Stimulated activated CD4-positive, alpha-beta T cell treated with anti-CD3 and anti-CD28 coated beads, Interleukin-15, amount 100 ng/mL, for 48 hours (primary cell): ENCODE measurements at regions not wholly inside any gene's neighbourhood (a gene's known extent, or its start where the extent isn't known, plus 50 kb on each side); places are given as distances from the start of the nearest gene placed in this dataset.

Experiments
- DNase-seq, 2 donors: peaks; one replicate each; pipeline ENCODE4 v3.0.0-alpha.2; 2020; ENCODE audit warnings: low read depth in 2 of 2

GRCh38 chr2:150706561-150706960, 219.1 kb upstream of the RND3 start:
- no peak for DNase-seq

DNA sequence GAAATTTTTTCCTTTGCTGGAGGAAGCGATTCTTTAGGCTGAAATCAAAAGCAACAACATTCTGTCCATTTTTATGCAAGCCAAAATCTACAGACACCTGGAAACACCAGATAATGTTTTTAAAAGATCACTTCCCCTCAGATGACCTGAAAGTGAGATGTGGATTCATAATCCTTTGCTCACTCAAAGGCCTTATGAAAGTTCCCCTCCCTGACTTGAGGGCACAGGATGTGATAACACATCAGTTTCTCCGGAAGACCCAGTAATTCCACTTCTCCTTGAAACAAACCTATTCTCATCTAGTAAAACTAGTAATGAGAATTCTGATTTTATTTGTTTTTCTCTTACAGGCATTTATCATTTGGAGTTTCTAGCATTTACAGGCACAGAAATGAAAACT, 218.3 kb upstream of the RND3 start:
- no peak for DNase-seq

- DNase-seq = no peak
Observed at GRCh38 chr2:150705357-150705756, 217.9 kb upstream of the RND3 start.

DNA sequence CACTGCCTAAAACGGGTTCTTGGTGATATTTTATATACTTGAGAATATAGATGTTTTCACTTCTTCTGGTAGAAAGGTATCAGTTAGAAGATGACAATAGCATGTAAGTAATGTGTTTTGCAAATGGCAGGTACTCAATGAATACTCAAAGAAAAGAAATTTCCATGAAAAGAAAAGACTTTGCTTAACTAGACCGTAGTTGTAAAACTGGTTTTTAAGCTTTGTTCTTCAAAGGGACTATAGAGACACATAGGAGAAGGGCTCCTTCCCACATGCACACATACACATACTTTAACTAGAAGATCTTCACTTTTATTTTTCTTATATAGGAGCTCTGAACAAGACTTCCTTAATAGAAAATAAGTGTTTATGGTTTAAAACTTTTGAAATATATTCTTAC, 215.3 kb upstream of the RND3 start:
- DNase-seq = no peak

- DNase-seq = no peak
Observed at GRCh38 chr2:150700666-150701580, 213.5 kb upstream of the RND3 start.

- DNase-seq = no peak
Observed at GRCh38 chr2:150699218-150699617, 211.8 kb upstream of the RND3 start.

DNA sequence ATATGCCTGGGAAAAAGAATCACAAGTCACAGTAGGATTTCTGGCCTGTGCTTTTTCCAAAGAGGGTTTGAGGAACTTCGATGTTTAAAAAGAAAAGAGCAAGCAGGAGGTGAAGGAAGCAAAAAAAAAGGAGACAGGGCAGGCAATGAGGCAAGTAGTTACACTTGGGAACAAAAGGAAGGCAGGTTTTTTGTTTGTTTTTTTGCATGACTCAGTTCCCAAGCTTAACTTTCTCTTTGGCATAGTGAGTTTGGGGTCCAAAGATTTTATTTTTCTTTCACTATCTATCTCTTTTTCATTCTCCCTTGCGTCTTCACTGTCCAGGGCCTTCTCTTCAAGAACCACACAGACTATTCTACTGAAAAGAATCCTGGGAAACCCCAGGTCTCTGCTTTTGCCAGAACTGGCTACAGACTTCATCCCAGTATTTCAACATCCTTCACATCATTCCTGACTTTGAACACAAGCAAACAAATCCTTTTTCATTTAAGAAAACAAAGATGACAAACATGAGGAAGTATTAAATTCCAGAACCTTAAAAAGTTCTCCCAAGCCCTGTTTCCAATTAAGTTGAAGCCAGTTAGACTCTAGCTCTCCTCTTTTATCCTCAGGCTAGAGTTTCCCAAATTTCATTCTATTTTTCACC, 210.7 kb upstream of the RND3 start:
- DNase-seq = no peak

DNA sequence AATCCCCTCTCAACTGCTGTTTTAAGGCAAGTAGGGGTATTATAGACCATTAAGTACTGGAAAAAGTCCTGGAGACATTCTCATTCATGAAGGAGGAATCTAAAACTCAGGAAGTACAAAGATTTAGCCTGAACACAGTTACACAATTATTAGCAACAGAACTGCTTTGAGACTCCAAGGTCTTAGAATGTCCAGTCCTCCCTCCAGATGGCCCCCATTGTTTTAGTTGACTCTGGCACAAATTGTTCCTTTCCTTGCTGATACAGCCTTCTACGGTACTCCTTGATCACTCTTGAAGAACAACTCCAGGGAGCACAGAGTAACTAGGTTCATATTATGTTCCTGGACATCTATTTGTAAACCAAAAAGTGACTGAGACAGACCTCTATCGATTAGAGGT, 210.1 kb upstream of the RND3 start:
- DNase-seq = no peak

DNA sequence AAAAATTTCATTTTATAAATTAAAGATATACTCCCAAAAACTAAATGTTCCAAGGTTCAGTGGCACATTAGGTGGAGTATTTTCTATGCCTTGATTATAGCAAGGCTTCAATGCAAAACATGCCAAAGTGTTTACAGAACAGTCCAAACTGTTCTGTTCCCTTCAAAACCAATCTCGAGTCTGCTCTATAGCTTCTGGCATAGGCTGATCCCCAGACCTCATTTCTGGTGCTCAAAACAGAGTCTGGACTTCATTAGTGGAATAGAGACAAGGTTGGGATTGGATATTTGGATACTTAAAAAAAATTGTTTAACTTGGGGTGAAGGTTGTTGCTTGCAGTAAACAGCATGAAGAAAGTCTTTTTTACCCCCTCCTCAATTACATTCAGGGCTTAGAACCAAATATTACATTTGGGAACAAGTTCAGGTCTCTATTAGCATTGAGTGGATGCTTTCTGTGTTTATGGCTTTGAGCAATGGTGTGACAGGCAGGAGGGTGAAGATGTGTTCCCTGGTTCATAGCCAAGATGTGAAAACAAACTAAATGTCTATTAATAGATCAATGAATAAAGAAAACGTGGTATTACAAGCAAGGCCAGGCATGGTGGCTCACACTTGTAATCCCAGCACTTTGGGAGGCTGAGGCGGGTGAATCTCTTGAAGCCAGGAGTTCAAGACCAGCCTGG, 208.1 kb upstream of the RND3 start:
- no peak for DNase-seq

DNA sequence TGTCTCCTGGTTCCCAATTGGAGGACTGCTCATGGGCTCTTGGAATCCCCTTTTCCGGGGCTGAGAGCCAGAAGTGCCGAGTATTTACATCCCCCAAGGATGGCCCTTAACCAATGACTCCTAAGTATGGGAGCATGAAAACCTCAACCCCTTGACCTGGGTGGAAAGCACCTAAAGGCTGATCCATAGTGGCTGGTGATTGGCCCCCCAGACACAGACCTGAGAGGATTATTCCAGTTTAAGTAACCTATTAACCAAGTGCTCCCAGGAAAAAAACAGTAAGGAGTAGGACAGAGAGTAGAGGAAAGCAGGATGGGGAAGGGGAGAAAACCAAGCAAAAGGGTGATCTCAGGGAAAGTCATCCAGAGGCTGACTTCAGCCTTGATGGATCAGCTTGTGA, 206.1 kb upstream of the RND3 start:
- no peak for DNase-seq

GRCh38 chr2:150690870-150691269, 203.4 kb upstream of the RND3 start:
- no peak for DNase-seq

DNA sequence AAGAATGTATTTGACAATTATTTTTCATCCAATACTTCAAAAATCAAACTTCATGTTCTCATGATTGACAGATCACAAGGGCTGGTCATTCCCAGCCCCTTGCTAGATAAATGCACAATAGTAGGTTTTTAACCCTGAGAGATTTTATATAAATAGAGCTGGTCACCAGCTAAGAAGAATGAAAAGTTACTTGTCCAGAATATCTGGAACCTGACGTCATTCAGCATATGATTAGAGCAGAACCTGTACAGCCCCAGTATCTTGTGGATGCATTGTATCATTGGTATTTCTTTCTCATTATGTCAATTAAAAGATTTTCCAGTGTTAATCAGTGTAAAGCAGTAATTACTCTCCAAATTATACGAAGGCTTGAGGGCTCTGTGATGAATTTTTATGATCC, 202.8 kb upstream of the RND3 start:
- DNase-seq = no peak

- DNase-seq = no peak
Observed at GRCh38 chr2:150689590-150689989, 202.1 kb upstream of the RND3 start.

DNA sequence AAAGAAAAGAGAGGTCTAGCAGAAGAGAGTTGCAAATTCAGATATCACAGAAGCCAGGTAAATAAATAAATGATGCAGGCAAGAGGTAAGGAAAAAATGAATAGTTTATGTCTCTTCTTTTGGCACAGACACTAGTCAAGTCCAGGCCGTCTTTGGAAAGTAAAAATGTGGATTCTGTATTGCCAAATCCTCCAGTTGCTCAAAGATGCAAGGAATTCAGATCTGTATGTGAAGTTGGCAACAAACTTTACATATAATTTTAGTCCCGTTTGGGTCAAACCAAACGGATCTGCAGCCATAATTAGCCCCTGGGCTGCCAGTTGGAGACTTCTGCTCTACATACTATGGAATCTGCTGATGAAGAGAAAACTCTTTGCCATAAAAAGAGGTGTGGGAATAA, 200.5 kb upstream of the RND3 start:
- DNase-seq = no peak

DNA sequence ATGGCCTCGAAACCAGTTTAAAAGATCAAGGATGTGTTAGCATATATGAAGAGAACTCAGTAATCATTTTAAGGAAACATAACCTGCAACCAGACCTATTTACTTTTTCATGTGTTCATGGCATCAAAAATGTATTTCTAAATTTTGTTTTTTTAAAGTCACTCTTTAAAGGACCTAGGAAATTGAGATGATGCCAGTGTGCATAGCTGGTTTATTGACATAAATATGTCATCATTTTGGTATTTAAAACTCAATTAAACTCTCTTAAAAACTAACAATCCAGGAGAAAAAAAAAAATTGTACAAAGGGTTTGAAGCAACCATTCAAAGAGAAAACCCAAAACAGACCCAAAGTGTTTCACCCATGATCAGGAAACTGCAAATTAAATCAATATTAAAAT, 198.9 kb upstream of the RND3 start:
- no peak for DNase-seq

DNA sequence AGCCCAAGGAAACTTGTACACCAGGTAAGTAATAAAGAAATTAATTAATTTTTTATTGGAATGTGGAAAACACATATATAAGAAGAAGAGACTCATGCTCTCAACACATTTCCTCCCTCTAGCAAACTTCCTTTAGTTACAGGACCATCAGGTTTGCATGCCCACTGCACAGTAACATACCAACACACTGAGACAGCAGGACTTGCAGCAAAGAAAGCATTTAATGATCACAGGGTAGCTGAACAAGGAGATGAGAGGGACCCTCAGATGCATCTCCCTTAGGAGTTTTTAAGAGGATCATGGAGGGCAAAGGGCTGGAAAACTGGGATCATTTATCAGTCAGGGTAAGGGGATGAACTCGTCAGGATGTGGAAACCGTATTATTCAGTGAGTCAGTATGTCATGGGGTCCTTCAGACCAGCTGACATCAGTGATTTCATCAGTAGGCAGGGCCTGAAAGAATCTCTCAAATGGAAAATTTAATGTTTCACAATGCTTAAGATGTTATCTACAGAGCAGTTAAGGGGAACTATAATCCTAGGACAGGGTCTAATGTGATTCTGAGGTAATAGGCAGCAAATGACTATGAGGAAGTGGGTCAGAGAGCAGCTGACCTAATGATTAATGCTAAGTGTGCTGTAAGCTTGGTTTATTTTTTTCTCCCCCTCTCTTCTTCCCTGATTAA, 193.8 kb upstream of the RND3 start:
- DNase-seq = no peak

DNA sequence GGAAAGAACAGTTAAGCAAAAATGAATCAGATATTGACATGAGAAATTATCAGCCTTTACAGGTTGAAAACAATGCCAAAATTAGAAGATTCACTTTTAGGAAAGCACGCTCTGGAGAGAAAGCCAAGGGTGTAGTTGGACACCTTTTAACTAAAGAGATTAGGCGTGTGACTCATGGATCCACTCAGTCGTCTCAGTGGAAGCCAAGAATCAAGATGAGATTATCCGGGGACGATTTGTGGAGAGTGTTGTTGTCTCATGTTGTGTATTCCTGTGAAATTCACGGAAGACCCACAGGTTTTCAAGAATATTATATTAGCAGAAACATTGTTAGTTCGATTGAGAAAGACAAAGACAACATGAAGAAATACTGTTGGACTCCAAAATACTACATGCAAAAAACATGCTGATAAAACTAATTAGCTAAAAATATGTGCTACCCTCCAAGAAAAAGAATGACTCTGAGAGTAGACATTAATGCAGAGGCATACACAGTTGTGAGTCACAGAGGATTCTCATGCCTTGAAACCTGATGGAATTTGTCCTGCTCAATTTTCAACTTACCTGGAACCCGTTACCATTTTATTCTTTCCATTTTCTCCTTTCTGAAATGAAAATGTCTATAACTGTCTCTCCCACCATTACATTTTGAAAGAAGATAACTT, 192.1 kb upstream of the RND3 start:
- DNase-seq = no peak

- no peak for DNase-seq
Observed at GRCh38 chr2:150677551-150677950, 190.1 kb upstream of the RND3 start.

DNA sequence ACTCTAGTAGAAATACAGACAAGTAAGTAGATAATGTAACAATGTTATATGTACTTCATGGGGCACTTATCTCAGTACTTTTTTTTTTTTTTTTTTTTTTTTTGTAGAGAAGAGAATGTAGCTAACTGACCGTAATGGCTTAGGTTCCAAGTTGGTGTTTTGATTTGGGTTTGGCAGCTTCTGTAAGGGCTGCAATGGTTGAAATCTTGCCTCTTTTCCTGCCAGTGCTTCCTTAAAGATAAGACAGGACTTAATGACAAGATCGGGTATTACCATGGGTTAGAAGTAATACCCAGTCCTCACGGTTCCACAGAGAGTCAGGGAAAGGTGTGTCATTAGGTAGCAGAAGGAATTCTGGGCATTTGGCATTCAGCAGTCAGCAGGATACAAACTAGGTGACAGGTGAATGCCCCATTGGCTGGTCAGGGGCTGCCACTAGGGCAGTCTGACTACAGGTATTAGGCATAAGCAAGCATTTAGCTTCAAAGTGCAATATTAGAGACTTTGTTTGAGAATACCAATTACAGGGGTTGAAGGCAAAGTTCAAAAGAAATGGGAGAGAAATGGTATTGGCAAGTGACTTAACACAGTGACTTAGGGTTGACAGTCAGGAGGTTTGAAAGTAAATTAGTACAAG, 189.4 kb upstream of the RND3 start:
- no peak for DNase-seq

DNA sequence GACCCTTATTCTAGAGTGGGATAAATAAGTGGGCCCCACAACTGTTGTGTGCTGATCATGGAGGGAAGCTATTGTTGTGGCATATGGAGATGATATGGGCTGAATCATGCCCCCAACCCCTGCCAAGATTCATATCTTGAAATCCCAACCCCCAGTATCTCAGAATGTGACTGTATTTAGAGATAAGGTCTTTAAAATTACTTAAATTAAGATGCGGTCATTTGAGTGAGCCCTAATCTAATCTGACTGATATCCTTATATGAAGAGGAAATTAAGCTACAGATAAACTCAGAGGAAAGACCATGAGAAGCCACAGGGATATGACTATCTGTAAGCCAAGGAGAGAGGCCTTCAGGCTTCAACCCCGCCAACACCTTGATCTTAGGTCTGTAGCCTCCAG, 188.3 kb upstream of the RND3 start:
- no peak for DNase-seq

GRCh38 chr2:150674283-150674682, 186.8 kb upstream of the RND3 start:
- DNase-seq = no peak
